Ecto neural progenitor cell (in vitro differentiated cells): ENCODE measurements at regions not wholly inside any gene's neighbourhood (a gene's known extent, or its start where the extent isn't known, plus 50 kb on each side); places are given as distances from the start of the nearest gene placed in this dataset.
"Not testable (repeated sequence)": the region's sequence is repeated elsewhere in the genome, so short reads cannot be mapped to it uniquely, and the experiment has no call there.

Experiments used
- DNase-seq: peaks from one replicate; pipeline ENCODE4 v3.0.0-alpha.2; 2018; ENCODE audit warnings: low spot score

- DNase-seq: not testable (repeated sequence)
Observed at GRCh38 chrX:140633105-140633504, 76.5 kb upstream of the LINC00632 start.

GRCh38 chrX:140608111-140608510 is 101.4 kb upstream of the LINC00632 start:
- no peak for DNase-seq

GRCh38 chrX:140602140-140602539 is 97.3 kb upstream of the SOX3 start:
- DNase-seq: no peak

- DNase-seq: no peak
Observed at GRCh38 chrX:140599851-140600250, 95.0 kb upstream of the SOX3 start.

- no peak for DNase-seq
Observed at GRCh38 chrX:140589657-140590056, 84.8 kb upstream of the SOX3 start.

- no peak for DNase-seq
Observed at GRCh38 chrX:140586951-140587350, 82.1 kb upstream of the SOX3 start.

GRCh38 chrX:140580478-140580877 is 75.6 kb upstream of the SOX3 start:
- no peak for DNase-seq

- DNase-seq: peak; percentile 52
Observed at GRCh38 chrX:140572724-140573123, 67.9 kb upstream of the SOX3 start.

GRCh38 chrX:140563893-140564292 is 59.0 kb upstream of the SOX3 start:
- no peak for DNase-seq
